NCI-H1694 (cell line): ENCODE measurements at regions not wholly inside any gene's neighbourhood (a gene's known extent, or its start where the extent isn't known, plus 50 kb on each side); places are given as distances from the start of the nearest gene placed in this dataset.

Source experiments
- DNase-seq: peaks from one replicate; lab custom pipeline; 2025; lab: John Stamatoyannopoulos, UW

DNA sequence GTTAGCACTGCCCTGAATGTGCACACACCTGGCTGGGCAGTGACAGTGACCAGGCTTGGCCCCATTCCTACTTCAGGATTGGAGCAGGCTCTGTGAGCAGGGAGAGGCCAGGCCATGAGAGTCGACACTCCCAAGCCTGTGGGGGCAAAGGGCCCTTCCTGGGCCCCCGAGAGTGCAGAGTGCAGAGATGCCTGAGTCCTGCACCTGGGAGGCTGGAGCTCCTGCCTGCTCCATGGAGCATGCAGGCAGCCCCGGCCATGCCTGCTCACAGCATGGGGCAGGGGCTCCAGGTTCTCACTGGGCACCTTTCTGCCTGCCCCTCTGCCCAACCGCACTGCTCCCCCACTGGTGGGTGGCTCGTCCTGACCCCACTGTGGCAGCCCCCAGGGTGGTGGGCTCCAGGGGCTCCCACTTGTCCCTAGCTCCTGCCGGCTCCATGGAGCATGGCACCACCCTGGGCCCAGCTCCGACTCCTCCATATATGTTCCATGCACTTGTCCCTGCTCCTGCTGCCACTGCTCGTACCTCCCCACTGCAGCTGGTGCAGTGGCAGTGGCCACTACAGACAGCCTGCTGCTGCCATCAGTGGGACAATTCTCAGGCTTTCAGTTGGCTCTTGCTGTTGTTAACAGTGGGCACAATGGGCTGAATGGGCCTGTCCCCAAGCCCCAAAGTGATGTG lies 282.0 kb downstream of the RPRM start:
- DNase-seq: no peak

DNA sequence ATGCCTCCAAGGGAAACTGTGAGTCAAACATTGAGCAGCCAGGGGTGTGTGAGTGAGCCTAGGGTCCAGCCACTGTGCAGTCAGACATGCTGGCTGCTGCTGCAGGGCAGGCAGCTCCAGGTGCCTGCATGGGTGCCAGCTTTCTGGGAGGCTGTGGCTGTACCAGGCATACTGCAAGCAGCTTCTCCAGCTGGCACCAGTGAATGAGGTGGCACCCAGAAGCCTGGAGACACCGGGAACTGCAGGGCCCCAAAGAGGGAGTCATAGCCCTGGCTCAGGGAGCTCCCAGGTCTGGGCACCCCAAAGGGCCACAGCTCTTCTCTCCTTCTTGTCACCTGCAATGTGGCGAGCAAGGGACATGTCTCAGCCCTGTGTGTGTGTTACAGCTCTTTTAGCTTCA lies 283.2 kb downstream of the RPRM start:
- DNase-seq: no peak

DNA sequence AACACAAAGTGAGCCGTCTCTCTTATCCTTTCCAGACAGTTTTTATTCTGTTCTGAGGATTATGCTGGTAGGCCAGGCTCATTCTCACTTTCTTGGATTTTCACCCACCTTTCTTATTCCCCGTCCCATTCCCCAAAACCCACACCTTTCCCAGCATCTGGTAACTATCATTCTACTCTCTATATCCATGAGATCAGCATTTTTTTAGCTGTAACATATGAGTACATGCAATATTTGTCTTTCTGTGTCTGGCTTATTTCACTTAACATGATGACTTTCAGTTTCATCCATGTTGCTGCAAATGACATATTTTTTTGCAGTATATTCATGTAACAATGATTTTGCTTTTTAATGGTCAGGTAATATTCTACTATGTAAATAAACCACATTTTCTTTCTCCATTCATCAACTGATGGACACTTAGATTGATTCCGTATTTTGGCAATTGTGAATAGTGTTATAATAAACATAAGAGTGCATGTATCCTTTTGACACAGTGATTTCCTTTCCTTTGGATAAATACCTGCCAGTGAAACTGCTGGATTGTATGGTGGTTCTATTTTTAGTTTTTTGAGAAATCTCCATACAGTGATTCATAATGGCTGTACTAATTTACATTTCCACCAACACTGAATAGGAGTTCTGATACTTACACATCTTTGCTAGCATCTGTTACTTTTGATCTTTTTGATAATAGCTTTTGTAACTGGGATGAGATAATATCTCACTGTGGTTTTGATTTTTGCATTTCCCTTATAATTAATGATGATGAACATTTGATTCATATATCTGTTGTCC lies 289.3 kb downstream of the RPRM start:
- no peak for DNase-seq

DNA sequence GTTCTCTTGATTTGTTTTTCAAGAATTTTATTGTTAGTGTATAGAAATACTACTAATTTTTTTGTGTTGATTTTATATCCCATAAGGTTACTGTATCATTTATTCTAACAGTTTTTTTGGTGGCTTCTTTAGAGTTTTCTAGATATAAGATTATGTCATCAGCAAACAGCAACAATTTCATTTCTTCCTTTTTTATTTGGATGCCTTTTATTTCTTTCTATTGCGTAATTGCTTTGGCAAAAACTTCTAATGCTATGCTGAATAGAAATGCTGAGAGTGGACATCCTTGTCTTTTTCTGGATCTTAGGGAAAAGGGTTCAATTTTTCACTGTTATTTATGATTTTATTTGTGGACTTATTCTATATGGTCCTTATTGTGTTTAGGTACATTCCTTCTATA lies 298.8 kb downstream of the RPRM start:
- no peak for DNase-seq

DNA sequence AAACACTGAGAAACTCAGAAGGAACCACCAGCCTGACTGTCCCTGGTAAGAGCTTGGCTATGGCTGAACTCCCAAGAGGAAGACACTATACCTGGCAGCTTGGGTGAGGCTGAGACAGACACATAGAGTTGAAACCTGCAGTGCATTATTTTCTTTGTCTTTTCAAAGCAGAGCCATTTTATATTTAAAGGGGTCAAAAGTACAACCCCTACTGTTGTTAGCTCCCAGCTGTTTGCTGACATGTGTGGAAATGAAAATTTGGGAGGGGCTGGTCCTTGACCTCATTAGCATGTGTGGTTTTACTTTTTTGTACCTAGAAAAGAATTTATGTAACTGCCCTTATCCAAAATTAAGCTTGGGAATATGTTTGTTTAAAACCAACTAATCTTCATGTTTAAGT lies 309.0 kb downstream of the RPRM start:
- DNase-seq: no peak

DNA sequence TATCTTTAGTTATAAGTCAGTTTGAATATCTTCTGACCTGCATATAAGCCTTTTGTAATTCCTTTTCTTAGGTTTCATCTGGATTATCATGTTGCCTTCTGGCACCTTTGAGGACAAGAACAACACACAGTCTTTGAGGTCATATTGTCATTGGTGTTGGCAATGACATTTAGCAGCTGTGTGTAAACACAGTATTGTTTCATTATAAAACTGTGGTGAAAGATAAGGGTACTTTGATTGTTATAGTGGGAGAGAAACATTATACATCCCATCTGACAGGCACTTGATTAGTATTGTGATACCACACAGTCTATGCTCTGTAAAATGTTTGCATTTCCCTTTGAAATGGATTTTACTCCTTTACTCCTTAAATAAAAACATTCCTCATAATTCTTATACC lies 313.5 kb downstream of the RPRM start:
- no peak for DNase-seq

DNA sequence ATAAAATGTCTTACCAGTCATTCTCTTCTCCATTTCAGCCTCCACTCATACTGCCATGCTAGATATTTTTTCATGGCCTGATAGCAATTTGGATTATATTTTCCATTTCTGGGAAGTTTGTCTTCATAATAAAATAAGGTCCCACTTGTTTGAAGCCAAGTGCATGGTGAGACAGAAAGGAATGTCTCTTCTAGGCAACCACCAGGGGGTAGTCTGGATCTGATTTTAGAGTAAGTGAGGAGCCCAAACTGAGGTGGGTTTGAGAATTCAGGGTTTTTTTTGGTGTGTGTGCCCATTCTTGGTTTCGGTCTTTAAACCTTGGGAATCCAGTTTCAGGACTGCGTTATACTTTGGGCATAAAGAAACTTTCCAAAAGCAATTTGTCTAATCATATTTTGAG lies 315.5 kb downstream of the RPRM start:
- DNase-seq: peak; percentile 61

DNA sequence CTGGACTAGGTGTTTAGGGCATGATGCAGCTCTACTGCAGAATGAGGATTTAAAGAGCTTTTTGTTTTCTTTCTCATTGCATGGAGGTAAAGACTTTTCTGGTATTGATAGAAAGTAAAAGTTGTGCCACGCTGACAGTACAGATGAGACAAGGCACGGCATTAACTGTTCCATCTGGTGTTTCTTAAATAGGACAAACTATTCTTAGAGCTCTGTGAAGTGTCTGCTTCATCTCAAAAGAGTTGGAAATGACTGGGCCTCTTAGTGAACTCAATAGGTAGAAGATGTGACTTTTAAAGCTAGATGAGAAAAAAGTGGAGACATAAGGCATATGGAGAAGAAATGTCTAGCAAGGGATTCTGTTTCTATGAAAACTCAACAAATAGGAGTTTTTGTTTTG lies 321.8 kb downstream of the RPRM start:
- DNase-seq: no peak

DNA sequence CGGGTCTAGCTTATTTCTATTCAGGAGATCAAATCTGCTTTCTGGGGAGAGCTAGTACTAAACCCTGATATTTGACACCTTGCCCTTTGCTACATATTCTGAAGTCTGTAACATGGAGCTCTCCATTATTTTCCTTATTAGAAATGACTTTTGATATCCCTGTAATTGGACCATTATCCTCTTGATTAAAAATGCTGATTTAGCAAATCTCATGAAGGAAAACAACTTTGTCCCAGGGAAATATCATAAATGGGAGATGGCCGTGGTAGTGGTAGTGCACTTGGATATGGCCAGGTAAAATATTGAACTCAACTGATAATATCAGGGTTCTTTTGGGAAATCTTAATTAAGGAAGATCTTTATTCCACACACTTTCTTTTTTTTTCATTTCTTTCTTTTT lies 326.5 kb downstream of the RPRM start:
- no peak for DNase-seq

DNA sequence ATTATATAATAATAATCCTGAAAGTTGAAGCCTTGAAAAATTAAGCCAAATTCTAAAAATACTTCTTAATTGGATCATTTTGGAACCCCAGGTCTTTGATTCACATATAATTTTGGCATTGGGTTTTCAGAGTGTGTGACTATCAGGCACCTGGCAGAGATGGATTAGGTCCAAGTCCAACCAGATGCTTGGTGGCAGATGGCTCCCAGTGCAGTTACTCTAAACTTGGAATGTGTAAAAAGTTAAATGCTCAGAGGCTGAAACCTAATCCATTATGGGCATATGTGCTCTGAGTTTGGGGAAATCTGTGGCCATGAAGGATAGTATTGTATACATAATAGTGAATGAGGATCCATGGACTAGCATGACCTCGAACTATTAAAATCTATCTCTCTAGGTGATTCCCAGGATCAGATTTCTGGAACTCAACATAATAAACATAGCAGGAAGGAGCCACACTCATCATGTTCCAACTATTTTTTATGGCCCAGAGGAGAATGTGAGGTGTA lies 333.0 kb downstream of the RPRM start:
- DNase-seq: peak; percentile 97

DNA sequence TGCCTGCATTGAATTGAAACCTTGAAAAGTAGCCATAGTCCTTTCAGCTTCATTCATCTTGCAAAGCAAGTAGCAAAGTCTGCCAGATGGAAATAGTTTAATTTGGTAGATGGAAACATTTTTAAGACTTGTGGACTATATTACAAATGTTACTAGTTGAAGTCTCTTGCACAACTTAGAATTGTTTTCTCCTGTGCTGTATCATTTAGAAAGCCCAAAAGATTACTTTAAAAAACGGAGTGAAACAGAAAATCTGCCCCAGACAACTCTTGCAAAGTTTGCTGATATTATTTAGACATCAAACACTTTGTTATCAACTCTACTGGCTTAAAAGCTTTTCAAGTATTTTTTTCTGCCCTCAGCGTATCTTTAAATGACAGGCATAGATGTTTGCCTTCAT lies 335.0 kb downstream of the RPRM start:
- no peak for DNase-seq

DNA sequence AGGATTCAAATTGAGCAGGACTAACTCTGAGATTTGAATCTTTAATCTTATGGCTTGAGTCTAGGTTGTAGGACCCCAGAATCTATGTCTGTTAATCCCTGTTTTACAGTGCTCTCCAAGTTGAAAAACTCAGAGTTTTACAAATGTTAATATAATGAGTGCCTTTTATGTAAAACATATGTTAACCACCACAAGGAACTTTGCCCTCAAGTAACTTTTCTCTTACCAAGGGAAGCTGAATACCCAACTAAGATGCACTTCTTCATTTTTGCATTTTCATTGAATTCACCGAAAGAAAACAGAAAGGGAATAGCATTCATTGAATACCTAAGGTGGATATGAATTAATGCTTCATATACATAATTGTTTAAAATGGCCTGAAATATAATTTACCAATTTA lies 338.1 kb downstream of the RPRM start:
- DNase-seq: no peak

DNA sequence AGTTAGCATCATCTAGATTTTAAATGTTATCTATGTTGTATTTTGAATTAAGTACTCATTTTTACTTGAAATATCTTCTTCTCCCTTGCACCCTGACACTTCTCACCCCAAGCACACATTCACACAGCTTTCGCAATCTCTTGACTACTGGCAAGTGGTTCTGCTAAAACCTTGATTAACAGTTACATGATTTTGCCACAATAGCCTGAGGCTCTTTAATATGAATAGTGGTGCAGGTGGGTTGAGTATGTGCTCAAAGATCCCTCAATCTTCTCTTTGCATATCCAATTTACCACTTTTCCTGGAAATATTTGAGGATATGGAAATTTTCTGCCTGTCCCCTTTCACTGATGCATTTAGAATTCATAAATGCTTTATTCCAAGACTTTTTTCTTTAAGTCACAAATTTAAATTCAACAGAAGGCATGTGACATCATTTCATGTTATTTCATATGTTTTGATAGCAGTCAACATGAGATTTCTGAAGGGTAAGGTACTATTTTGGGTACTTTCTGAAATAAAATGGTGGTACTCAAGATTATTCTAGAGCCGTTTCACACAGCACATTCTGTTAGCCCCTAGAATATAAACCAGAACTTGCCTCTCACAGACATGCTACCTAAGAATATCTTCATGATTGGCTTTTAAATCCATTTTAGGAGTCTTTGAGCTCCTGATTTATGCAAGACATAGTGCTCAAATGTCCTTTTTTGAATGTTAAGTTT lies 339.7 kb downstream of the RPRM start:
- no peak for DNase-seq

DNA sequence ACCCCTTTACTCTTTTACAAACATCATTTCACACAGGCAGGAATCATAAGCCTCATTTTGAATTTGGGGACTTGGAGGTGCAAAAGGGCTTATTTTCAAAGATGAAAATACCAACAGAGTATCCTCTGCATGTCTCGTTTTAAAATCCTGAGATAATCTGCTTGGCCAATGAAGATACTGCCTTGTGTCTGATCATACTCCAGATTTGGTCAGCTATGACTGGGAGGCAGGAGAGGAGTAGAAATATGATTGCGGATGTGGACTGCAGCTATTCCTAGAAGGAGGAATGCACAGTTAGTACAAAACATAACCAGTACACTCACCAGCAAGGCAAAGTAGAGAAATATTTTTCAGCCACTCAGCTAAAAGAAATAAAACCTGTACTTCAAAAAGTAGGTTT lies 342.3 kb downstream of the RPRM start:
- DNase-seq: no peak

DNA sequence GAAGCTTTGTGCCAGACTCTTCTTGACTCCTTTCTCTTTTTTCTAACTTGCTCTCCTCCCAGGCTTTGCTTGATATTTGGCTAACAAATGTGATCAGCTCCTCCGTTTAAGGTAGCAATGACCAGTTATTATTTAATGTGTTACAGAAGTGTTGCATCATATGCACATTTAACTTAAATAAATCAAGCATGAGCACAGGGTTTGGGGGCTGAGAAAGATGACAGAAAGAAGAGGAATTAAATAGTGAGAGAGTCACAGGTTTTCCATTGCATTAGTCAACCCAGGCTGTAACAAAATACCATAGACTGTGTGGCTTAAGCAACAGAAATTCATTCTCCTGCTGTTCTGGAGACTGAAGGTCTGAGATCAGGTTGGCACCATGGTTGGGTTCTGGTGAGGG lies 343.8 kb downstream of the RPRM start:
- no peak for DNase-seq

DNA sequence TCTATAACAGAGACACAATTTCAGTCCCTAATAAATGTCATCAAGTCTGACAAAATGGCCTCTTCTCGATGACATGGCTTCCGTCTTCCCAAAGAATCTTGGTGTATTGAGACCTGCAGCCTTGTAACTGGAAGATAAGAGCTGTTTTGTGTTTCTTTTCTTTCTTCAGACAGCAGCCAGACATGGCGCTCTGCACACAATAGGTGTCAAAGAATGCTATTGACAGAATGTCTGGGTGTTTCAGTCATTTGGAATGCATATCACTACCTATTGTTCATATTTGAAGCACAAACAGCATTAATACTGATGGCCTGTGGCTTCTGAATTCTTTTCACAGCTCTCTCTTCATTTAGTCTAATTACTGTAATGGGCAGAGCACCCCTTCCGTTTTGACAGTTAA lies 344.8 kb downstream of the RPRM start:
- no peak for DNase-seq

DNA sequence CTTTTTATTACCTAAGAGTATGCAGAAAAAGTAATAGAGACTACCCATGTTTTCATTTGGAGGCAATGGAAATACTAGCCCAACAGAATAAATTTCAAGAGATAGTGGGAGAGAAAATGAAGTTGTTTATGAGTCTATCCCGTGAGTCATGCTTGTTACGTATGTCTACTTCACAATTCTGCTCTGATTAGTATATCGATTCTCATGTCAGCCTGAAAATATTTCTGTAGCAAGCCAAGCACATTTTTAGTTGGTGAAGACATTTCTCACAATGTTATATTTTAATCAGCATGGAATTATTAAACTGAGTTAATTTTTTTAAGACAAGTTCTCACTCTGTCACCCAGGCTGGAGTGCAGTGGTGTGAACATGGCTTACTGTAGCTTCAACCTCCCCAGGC lies 346.1 kb downstream of the RPRM start:
- DNase-seq: no peak

DNA sequence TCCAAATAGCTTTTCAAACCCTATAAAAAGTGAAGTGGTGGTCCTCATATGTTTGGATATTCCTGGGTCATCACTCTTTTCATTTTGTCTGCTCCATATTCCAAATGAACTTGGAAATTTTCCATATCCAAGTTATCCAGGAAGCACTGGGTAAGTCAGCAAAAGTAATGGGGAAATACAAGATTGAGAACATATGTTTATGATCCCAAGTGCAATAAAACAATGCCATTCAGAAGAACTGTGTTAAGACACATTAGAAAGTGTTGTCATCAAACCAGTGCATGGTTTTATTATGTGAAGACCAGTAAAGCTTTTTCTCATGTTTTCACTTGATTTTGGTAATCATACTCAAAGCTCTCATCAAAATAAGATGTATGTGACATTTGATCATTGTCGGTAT lies 363.4 kb downstream of the RPRM start:
- no peak for DNase-seq

DNA sequence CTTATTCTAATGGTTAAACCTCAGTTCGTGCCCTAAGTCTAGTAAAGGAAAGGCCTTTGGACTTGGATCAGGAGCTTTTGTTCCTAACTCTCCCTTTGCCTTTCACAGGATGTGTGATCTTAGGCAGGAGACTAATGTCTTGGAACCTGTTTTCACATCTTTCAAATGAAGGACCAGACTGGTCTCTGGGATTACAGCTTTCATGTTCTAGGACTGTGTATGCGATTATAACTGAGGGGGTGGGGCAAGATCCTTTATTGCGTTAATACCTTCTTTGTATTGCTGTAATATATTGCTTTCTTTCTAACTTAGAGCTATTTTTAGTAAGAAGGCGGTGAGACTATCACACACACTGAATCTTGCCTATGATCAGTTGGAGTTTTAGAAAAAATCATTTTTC lies 368.1 kb downstream of the RPRM start:
- no peak for DNase-seq

DNA sequence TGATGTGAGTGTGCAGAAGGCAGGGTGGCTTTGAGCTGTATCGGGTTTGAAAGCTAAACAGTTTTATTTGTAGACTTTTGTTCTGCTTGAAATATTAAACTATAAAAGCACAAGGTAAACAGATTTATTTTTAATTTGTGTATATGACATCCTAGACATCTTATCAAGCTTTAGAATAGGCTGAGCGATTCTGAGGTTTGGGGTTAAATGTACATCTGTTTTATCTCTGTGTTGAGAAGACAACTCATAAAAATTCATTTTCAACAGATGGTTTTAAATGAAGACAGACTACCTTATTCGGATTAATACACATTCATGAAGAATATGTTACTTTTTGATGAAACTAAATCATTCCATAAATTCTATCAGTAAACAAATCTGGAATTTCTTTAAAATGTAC lies 368.8 kb downstream of the RPRM start:
- no peak for DNase-seq

DNA sequence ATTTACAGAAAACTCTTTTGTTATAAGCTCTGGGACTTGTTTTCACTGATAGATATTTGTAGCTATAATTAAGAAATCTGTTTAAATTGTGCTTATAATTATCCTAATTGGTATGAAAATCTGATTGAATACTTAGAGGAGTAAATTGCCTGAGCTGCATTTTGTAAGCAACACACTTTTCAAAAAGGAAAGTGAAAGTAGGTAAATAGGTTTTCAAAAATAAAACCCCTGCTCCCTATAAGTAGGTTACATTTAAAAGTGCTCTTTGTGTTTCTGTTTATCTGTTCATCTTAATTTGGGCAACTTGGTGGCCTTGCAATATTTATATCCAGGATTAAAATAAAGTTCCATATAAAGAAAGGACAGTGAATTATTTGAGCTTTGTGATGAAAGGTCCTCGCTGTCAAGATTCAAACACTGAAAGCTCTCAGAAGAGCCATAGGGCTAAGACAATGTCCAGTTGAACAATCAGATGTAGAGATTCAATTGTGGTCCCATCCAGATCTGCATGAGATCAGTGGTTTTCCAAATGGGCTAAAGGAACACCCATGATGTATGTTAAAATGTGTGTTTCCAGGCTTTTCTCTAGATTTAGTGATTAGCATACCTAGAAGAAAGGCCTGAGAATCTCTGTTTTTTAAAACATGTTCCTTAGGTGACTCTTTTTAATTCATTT lies 371.6 kb downstream of the RPRM start:
- no peak for DNase-seq

DNA sequence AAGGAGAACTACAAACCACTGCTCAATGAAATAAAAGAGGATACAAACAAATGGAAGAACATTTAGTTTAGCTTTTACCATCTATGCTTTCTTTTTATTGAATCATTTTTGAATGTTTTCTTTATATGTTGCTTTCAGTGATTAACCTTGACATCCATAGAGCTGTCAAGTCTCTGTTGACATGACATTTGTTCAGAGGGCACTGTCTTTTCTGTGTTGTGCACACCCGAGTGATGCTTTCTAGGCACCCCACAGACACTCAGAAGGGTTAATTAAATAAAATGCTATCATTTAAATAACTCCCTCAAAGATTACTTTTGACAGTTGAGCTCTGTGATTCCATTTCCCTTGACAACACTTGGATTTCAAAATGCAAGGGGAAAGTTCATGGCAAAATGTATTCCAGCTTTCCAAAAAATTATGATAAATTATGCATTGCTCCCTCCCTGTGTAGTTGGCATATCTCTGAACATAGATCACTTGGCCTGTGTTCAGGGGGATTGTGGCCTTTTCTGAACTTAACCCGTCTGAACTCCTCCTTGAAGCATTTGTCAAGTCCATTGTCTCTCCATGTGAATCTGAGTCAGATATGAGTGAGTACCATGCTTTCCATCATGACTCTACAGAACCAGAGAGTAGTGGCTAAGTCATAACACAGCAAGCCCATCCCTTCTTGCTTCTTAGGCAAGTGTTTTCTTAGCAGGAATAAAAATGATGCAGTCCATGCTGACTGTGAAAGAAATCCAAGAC lies 372.6 kb downstream of the RPRM start:
- no peak for DNase-seq
